Astrocyte (in vitro differentiated cells and primary cell): ENCODE measurements at regions not wholly inside any gene's neighbourhood (a gene's known extent, or its start where the extent isn't known, plus 50 kb on each side); places are given as distances from the start of the nearest gene placed in this dataset.

Experiments used
- DNase-seq: peaks from one replicate; pipeline ENCODE4 v3.0.0-alpha.2; 2010; ENCODE audit warnings: low read depth
- FAIRE-seq: peaks from 2 replicates; lab custom pipeline; 2011; peaks lifted over from hg19 to GRCh38; lab: Jason Lieb, UNC
- H2AFZ ChIP-seq: 2 replicates; pipeline ENCODE4 v1.6.0; 2012; ENCODE audit warnings: low read depth, low read length, inconsistent platforms
- H3K27ac ChIP-seq: 2 replicates; pipeline ENCODE4 v1.5.1; 2011; ENCODE audit warnings: low read depth, low read length, inconsistent platforms
- H3K27me3 ChIP-seq: 2 replicates; pipeline ENCODE4 v1.6.0; 2011; ENCODE audit warnings: low read length, inconsistent platforms; ENCODE audit not compliant: insufficient read depth
- H3K36me3 ChIP-seq: 2 replicates; pipeline ENCODE4 v1.5.1; 2011; ENCODE audit warnings: low read length, inconsistent platforms; ENCODE audit not compliant: insufficient read depth
- H3K4me1 ChIP-seq: 2 replicates; pipeline ENCODE4 v1.5.1; 2011; ENCODE audit warnings: low read length, inconsistent platforms; ENCODE audit not compliant: insufficient read depth
- H3K4me2 ChIP-seq: 2 replicates; pipeline ENCODE4 v1.6.0; 2012; ENCODE audit warnings: low read length, inconsistent platforms
- H3K4me3 ChIP-seq: 2 replicates; pipeline ENCODE4 v1.5.1; 2011; ENCODE audit warnings: low read depth, mild to moderate bottlenecking, low read length, inconsistent platforms; ENCODE audit not compliant: insufficient read depth
- H3K79me2 ChIP-seq: 2 replicates; pipeline ENCODE4 v1.6.0; 2012; ENCODE audit warnings: mild to moderate bottlenecking, low read length, inconsistent platforms; ENCODE audit not compliant: insufficient read depth
- H3K9ac ChIP-seq: 2 replicates; pipeline ENCODE4 v1.6.0; 2012; ENCODE audit warnings: mild to moderate bottlenecking, low read length, inconsistent platforms
- H3K9me3 ChIP-seq: 2 replicates; pipeline ENCODE4 v1.5.1; 2012; ENCODE audit warnings: low read depth, mild to moderate bottlenecking, low read length, inconsistent platforms; ENCODE audit not compliant: insufficient read depth
- H4K20me1 ChIP-seq: 2 replicates; pipeline ENCODE4 v1.6.0; 2012; ENCODE audit warnings: low read length, inconsistent platforms; ENCODE audit not compliant: insufficient read depth
- H3K27ac Mint-ChIP-seq: one replicate; pipeline ENCODE4 v1.8.0; 2021; ENCODE audit warnings: mild to moderate bottlenecking, mixed read lengths; ENCODE audit not compliant: unreplicated experiment
- H3K27me3 Mint-ChIP-seq: one replicate; pipeline ENCODE4 v1.8.0; 2021; ENCODE audit warnings: low read depth, mixed read lengths; ENCODE audit not compliant: unreplicated experiment
- H3K36me3 Mint-ChIP-seq: one replicate; pipeline ENCODE4 v1.8.0; 2021; ENCODE audit warnings: low read depth, mixed read lengths; ENCODE audit not compliant: unreplicated experiment
- H3K4me1 Mint-ChIP-seq: one replicate; pipeline ENCODE4 v1.8.0; 2021; ENCODE audit warnings: low read depth, mixed read lengths; ENCODE audit not compliant: unreplicated experiment
- H3K4me3 Mint-ChIP-seq: one replicate; pipeline ENCODE4 v1.8.0; 2021; ENCODE audit warnings: mild to moderate bottlenecking, moderate library complexity, mixed read lengths; ENCODE audit not compliant: unreplicated experiment
- H3K9me3 Mint-ChIP-seq: one replicate; pipeline ENCODE4 v1.8.0; 2021; ENCODE audit warnings: mild to moderate bottlenecking, mixed read lengths; ENCODE audit not compliant: unreplicated experiment
- EZH2 ChIP-seq: IDR thresholded peaks from 2 replicates; pipeline ENCODE4 v1.6.1; 2012; ENCODE audit warnings: mild to moderate bottlenecking, low read length, inconsistent platforms; ENCODE audit not compliant: insufficient read depth
- TF ChIP-seq, protein P1 (sequence below): IDR thresholded peaks from 2 replicates; pipeline ENCODE4 v1.5.1; 2011; ENCODE audit warnings: low read depth, mild to moderate bottlenecking, inconsistent platforms, low read length, moderate library complexity; ENCODE audit not compliant: insufficient read depth

DNA sequence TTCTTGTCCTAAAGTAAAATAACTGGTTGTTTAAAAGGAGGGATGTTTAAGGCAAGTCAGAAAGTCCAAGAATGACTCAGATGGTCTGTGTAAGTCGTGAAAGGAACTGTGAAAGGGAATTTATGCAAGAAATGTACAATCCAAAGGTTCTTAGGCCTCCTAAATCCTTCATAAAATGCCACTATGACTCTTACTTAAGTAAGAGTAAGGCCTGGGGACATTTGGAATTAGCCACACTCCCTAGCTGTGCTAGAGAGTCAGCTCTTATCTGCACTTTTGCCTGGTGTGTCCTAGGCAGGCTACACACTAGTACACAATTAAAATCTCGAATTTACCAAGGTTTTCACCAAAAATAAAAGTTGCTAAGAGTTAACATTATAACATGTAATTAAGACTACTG is 686.9 kb downstream of the UQCRFS1 start:
- no peaks in the 10 kb centered on the region for H4K20me1 ChIP-seq
- H3K27ac Mint-ChIP-seq, result no peak overlapping the region
- H3K4me3 ChIP-seq, result no peak overlapping the region
- H3K4me2 ChIP-seq, result no peak overlapping the region
- no peak for DNase-seq
- H3K4me1 Mint-ChIP-seq, result no peaks in the 10 kb centered on the region
- no peaks in the 10 kb centered on the region for H3K79me2 ChIP-seq
- H3K4me1 ChIP-seq, result no peaks in the 10 kb centered on the region
- no peaks in the 10 kb centered on the region for H3K9me3 ChIP-seq
- TF ChIP-seq, protein P1, sequence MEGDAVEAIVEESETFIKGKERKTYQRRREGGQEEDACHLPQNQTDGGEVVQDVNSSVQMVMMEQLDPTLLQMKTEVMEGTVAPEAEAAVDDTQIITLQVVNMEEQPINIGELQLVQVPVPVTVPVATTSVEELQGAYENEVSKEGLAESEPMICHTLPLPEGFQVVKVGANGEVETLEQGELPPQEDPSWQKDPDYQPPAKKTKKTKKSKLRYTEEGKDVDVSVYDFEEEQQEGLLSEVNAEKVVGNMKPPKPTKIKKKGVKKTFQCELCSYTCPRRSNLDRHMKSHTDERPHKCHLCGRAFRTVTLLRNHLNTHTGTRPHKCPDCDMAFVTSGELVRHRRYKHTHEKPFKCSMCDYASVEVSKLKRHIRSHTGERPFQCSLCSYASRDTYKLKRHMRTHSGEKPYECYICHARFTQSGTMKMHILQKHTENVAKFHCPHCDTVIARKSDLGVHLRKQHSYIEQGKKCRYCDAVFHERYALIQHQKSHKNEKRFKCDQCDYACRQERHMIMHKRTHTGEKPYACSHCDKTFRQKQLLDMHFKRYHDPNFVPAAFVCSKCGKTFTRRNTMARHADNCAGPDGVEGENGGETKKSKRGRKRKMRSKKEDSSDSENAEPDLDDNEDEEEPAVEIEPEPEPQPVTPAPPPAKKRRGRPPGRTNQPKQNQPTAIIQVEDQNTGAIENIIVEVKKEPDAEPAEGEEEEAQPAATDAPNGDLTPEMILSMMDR, result no peak
- no peak for TF ChIP-seq EZH2
- H3K9me3 Mint-ChIP-seq, result peaks cover 3% of the 10 kb centered on the region
- H3K36me3 ChIP-seq, result no peaks in the 10 kb centered on the region
- no peaks in the 10 kb centered on the region for H3K27me3 Mint-ChIP-seq
- no peaks in the 10 kb centered on the region for H3K27me3 ChIP-seq
- H3K36me3 Mint-ChIP-seq, result no peaks in the 10 kb centered on the region
- no peak overlapping the region for H3K4me3 Mint-ChIP-seq
- no peak overlapping the region for H3K27ac ChIP-seq
- FAIRE-seq, result no peak
- no peak overlapping the region for H3K9ac ChIP-seq
- H2AFZ ChIP-seq, result no peak overlapping the region

DNA sequence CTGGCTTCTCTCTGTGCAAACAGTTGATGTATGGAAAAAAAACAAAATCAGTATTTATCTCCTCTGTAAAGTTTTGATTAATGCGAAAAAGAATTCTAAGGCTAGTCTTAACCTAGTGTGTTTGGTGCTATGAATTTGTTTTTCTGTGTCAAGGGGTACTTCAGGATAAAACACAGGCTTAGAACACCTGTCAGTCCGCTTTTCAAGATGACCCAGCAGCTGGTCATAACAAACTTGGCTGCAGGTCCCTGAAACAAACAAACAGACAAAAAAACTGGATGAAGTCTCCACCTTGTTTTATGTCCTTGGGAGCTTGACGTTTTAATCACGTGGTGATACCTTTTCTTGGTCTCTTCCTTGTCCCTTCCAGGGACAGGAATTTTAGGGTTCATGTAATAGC is 689.3 kb downstream of the UQCRFS1 start:
- no peak for TF ChIP-seq EZH2
- TF ChIP-seq, protein P1, result no peak
- Histone ChIP-seq H3K4me1 (no peaks in the 10 kb centered on the region), H3K27ac (no peak overlapping the region), H3K4me2 (no peak overlapping the region), H3K79me2 (no peaks in the 10 kb centered on the region), H3K9ac (no peak overlapping the region), H3K27me3 (no peaks in the 10 kb centered on the region), H4K20me1 (no peaks in the 10 kb centered on the region), H3K9me3 (no peaks in the 10 kb centered on the region), H3K36me3 (no peaks in the 10 kb centered on the region), H3K4me3 (no peak overlapping the region), H2AFZ (no peak overlapping the region)
- Mint-ChIP-seq H3K27me3 (peaks cover 1% of the 10 kb centered on the region), H3K4me3 (no peak overlapping the region), H3K9me3 (peaks cover 3% of the 10 kb centered on the region), H3K27ac (no peak overlapping the region), H3K36me3 (no peaks in the 10 kb centered on the region), H3K4me1 (no peaks in the 10 kb centered on the region)
- no peak for DNase-seq
- no peak for FAIRE-seq

DNA sequence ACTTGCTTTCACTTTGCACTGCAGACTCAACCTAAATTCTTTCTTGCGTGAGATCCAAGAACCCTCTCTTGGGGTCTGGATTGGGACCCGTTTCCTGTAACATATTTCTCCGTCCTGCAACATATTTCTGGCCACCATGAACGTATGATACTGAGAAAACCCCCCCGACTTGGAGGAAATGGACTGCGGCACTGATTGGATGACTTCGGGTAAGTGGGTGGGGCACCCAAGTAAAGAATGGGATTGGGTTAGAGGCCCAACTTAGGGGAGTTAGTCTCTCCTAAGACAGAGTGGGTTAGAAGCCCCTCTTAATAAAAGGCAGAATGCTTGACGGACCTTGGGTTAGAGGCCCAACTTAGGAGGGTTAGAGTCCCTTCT is 690.4 kb downstream of the UQCRFS1 start:
- H2AFZ ChIP-seq, result no peak overlapping the region
- no peaks in the 10 kb centered on the region for H4K20me1 ChIP-seq
- DNase-seq (no peak), FAIRE-seq (no peak)
- TF ChIP-seq EZH2, result no peak
- TF ChIP-seq, protein P1, result no peak
- Mint-ChIP-seq H3K27me3 (peaks cover 2% of the 10 kb centered on the region), H3K9me3 (peaks cover 3% of the 10 kb centered on the region), H3K4me3 (no peak overlapping the region), H3K27ac (no peak overlapping the region), H3K4me1 (no peaks in the 10 kb centered on the region), H3K36me3 (no peaks in the 10 kb centered on the region)
- no peak overlapping the region for H3K4me2 ChIP-seq
- no peaks in the 10 kb centered on the region for H3K9me3 ChIP-seq
- H3K36me3 ChIP-seq, result no peaks in the 10 kb centered on the region
- H3K9ac ChIP-seq, result no peak overlapping the region
- no peaks in the 10 kb centered on the region for H3K79me2 ChIP-seq
- H3K27me3 ChIP-seq, result no peaks in the 10 kb centered on the region
- H3K27ac ChIP-seq, result no peak overlapping the region
- no peak overlapping the region for H3K4me3 ChIP-seq
- H3K4me1 ChIP-seq, result no peaks in the 10 kb centered on the region
